ENCODE measurements at regions not wholly inside any gene's neighbourhood (a gene's known extent, or its start where the extent isn't known, plus 50 kb on each side); places are given as distances from the start of the nearest gene placed in this dataset.

- CTCF ChIA-PET = interaction anchor here (1.9 kb wide), 1 partner anchor 149 kb away, joined by 7 read pairs; no protein-coding TSS in a partner anchor
- H3K27ac ChIP-seq (ENCODE audit: low read length) = no peak overlapping the region
- H3K36me3 ChIP-seq (ENCODE audit: control insufficient read depth, insufficient read depth, low read length) = no peaks in the 10 kb centered on the region
- H3K9me3 ChIP-seq (ENCODE audit: control insufficient read depth, insufficient read depth, low read depth, low read length) = no peaks in the 10 kb centered on the region
- BruUV-seq (replicated peaks) = no TSS peak
- no peak for ATAC-seq
- no peak overlapping the region for H3K4me3 ChIP-seq (ENCODE audit: low read depth in 2 of 2, low read length in 2 of 2)
- DNase-seq (ENCODE audit: low read depth, low spot score) = no peak
- in situ Hi-C loops (cut with HindIII; ENCODE audit: low pct_unique_long_range_greater_than_20kb, low sequenced_read_pairs) = no loop called here
- H3K27me3 ChIP-seq (ENCODE audit: control insufficient read depth, insufficient read depth, low read length) = no peaks in the 10 kb centered on the region
- H3K4me1 ChIP-seq (ENCODE audit: control insufficient read depth, insufficient read depth, low read length) = no peaks in the 10 kb centered on the region
- intact Hi-C loops (cut with micrococcal nuclease; ENCODE audit: unreplicated experiment) = loop anchor here (5.0 kb wide), 1 partner anchor 164 kb away; no protein-coding TSS in a partner anchor
- POLR2A ChIA-PET = no interaction called here
- TF ChIP-seq SIN3A (IDR thresholded peaks at IDR 0.05; ENCODE audit: borderline replicate concordance, insufficient read depth, low read depth, low read length) (no peak), REST (IDR thresholded peaks at IDR 0.05; ENCODE audit: insufficient read depth in 1 of 2, low read depth in 2 of 2, low read length in 1 of 2) (no peak), CTCF (IDR thresholded peaks at IDR 0.05) (no peak), POLR2AphosphoS5 (IDR thresholded peaks at IDR 0.05; ENCODE audit: low read depth, low read length) (no peak), TCF7L2 (IDR thresholded peaks at IDR 0.05; ENCODE audit: low read depth, low read length) (no peak)
Measured at GRCh38 chr9:73020877-73021276, 68.0 kb upstream of the ALDH1A1 start.

- Histone ChIP-seq H3K9me3 (ENCODE audit: control insufficient read depth, insufficient read depth, low read depth, low read length) (no peaks in the 10 kb centered on the region), H3K4me3 (ENCODE audit: low read depth in 2 of 2, low read length in 2 of 2) (no peak overlapping the region), H3K4me1 (ENCODE audit: control insufficient read depth, insufficient read depth, low read length) (no peaks in the 10 kb centered on the region), H3K27me3 (ENCODE audit: control insufficient read depth, insufficient read depth, low read length) (no peaks in the 10 kb centered on the region), H3K27ac (ENCODE audit: low read length) (no peak overlapping the region), H3K36me3 (ENCODE audit: control insufficient read depth, insufficient read depth, low read length) (no peaks in the 10 kb centered on the region)
- in situ Hi-C loops (cut with HindIII; ENCODE audit: low pct_unique_long_range_greater_than_20kb, low sequenced_read_pairs) (no loop called here), intact Hi-C loops (cut with micrococcal nuclease; ENCODE audit: unreplicated experiment) (no loop called here)
- TF ChIP-seq CTCF (IDR thresholded peaks at IDR 0.05) (no peak), SIN3A (IDR thresholded peaks at IDR 0.05; ENCODE audit: borderline replicate concordance, insufficient read depth, low read depth, low read length) (no peak), REST (IDR thresholded peaks at IDR 0.05; ENCODE audit: insufficient read depth in 1 of 2, low read depth in 2 of 2, low read length in 1 of 2) (no peak)
- no peak for DNase-seq (ENCODE audit: low read depth, low spot score)
- BruUV-seq (replicated peaks) = no TSS peak
- ChIA-PET CTCF (no interaction called here), POLR2A (no interaction called here)
- ATAC-seq = no peak
Measured at GRCh38 chr9:73014011-73014410, 61.2 kb upstream of the ALDH1A1 start.

Data from Panc1 (cell line).